ENCODE measurements at regions not wholly inside any gene's neighbourhood (a gene's known extent, or its start where the extent isn't known, plus 50 kb on each side); places are given as distances from the start of the nearest gene placed in this dataset.

DNA sequence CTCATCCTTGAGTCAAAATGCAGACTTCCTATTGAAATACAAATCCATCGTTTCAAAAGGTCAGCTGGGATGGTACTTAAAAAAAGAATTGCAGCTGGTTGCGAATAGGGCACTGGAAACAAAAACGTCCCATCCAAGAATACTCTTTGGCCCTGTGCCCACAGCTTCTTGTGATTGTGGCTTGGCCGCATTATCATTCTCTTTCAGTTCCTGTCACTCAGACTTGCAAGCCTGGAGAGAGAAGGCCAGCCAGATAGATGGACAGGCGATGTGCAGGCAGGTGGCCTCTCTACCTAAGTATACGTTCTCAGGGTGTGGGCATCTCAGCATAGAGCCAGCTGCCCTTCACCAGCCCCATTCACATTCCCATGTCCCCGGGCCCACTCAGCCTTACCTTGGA, 208.5 kb upstream of the ZNF536 start:
- no peak overlapping the region for H3K4me2 ChIP-seq (ENCODE audit: insufficient read depth in 1 of 2, low read depth in 2 of 2, low read length in 2 of 2)
- WGBS, 2 experiments (ENCODE audit: extremely low coverage in 1 of 2, insufficient coverage in 1 of 2, insufficient read length in 1 of 2, insufficient replicate concordance in 2 of 2, low coverage in 1 of 2, low lambda C conversion rate in 2 of 2, missing lambda C conversion rate in 1 of 2), result 92% methylated on average over 7 of the region's 7 CpGs; no CpG with 5 or more reads in 1 of the 2 experiments

More for the DNA sequence above, 208.5 kb upstream of the ZNF536 start:
- Histone ChIP-seq H3K9me3 (ENCODE audit: insufficient read depth in 2 of 2, low read depth in 1 of 2, low read length in 1 of 2) (no peaks in the 10 kb centered on the region), H3K23me2 (ENCODE audit: low read depth, low read length) (peaks cover 5% of the 10 kb centered on the region; the same call in 1 of the 2 replicates), H3K4ac (replicated peaks; ENCODE audit: insufficient read length, low read depth, low read length) (no peak overlapping the region), H3K18ac (ENCODE audit: extremely low read depth, low read length) (no peak overlapping the region), H3K27me3 (replicated peaks in 1 of 4; ENCODE audit: control insufficient read depth in 3 of 4, extremely low read depth in 1 of 4, insufficient read depth in 3 of 4, low read length in 3 of 4) (no peaks in the 10 kb centered on the region), H4K8ac (ENCODE audit: extremely low read depth, insufficient read depth, low read length) (no peak overlapping the region), H2AK5ac (ENCODE audit: low read depth, low read length) (no peak overlapping the region), H2BK120ac (replicated peaks; ENCODE audit: low read depth, low read length) (no peak overlapping the region), H3K4me1 (replicated peaks in 1 of 4; ENCODE audit: control insufficient read depth in 3 of 4, insufficient read depth in 4 of 4, low read length in 3 of 4) (no peaks in the 10 kb centered on the region), H2AFZ (ENCODE audit: low read length) (no peak overlapping the region), H3K79me2 (ENCODE audit: control insufficient read depth in 1 of 2, insufficient read depth in 2 of 2, low read length in 2 of 2) (no peaks in the 10 kb centered on the region), H2BK5ac (ENCODE audit: low read depth, low read length) (no peak overlapping the region), H3K4me3 (ENCODE audit: extremely low read depth in 1 of 4, insufficient read depth in 2 of 4, low read depth in 3 of 4, low read length in 4 of 4) (peak overlapping the region in 1 of 4 experiments; percentile 6; a peak in 1 of 8 replicates), H4K20me1 (replicated peaks in 1 of 2; ENCODE audit: control insufficient read depth in 1 of 2, insufficient read depth in 2 of 2, low read length in 2 of 2) (no peaks in the 10 kb centered on the region), H2BK15ac (ENCODE audit: low read length) (no peak overlapping the region), H3K9ac (replicated peaks in 1 of 4; ENCODE audit: extremely low read depth in 1 of 4, low read depth in 3 of 4, low read length in 3 of 4) (no peak overlapping the region), H2BK12ac (ENCODE audit: low read depth, low read length) (no peak overlapping the region), H3K56ac (replicated peaks; ENCODE audit: insufficient read length, low read depth, low read length) (no peak overlapping the region), H3K14ac (ENCODE audit: insufficient read length) (no peak overlapping the region), H4K5ac (ENCODE audit: insufficient read length, low read depth, low read length) (no peak overlapping the region), H3K36me3 (ENCODE audit: control insufficient read depth in 2 of 4, insufficient read depth in 4 of 4, low read length in 3 of 4) (no peaks in the 10 kb centered on the region), H3K27ac (ENCODE audit: low read depth, low read length) (no peak overlapping the region), H4K91ac (replicated peaks; ENCODE audit: insufficient read length, low read length) (no peak overlapping the region), H2BK20ac (ENCODE audit: low read length) (no peak overlapping the region), H3K23ac (ENCODE audit: insufficient read length) (no peak overlapping the region), H3K79me1 (ENCODE audit: low read depth, low read length) (no peaks in the 10 kb centered on the region; the same call in 1 of the 2 replicates)
- ChIA-PET CTCF (ENCODE audit: partially characterized antibody) (no interaction called here), POLR2A (ENCODE audit: partially characterized antibody) (no interaction called here)
- TF ChIP-seq BCL11A (IDR thresholded peaks at IDR 0.05; ENCODE audit: low read depth in 2 of 2, low read length in 2 of 2) (no peak), RFX5 (IDR thresholded peaks at IDR 0.05; ENCODE audit: borderline replicate concordance, low read depth, low read length) (no peak), CHD1 (IDR thresholded peaks at IDR 0.05; ENCODE audit: low read depth, low read length) (no peak), CREB1 (IDR thresholded peaks at IDR 0.05) (no peak), NRF1 (IDR thresholded peaks at IDR 0.05; ENCODE audit: low read depth, low read length) (no peak), KDM4A (IDR thresholded peaks at IDR 0.05; ENCODE audit: low read depth, low read length, severe bottlenecking) (no peak)
- TF ChIP-seq, protein P1, sequence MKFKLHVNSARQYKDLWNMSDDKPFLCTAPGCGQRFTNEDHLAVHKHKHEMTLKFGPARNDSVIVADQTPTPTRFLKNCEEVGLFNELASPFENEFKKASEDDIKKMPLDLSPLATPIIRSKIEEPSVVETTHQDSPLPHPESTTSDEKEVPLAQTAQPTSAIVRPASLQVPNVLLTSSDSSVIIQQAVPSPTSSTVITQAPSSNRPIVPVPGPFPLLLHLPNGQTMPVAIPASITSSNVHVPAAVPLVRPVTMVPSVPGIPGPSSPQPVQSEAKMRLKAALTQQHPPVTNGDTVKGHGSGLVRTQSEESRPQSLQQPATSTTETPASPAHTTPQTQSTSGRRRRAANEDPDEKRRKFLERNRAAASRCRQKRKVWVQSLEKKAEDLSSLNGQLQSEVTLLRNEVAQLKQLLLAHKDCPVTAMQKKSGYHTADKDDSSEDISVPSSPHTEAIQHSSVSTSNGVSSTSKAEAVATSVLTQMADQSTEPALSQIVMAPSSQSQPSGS (IDR thresholded peaks at IDR 0.05; ENCODE audit: low read length), result no peak
- DNase-seq (ENCODE audit: low read depth in 1 of 2, low spot score in 2 of 2), result peak in 1 of 2 experiments; percentile 7
- no peak for FAIRE-seq

Measured in H1 (cell line).